Caco-2 (cell line): ENCODE measurements at regions not wholly inside any gene's neighbourhood (a gene's known extent, or its start where the extent isn't known, plus 50 kb on each side); places are given as distances from the start of the nearest gene placed in this dataset.

Experiments used
- BruUV-seq: library from RNA; stranded (reverse); fragments of 400-500 nt; replicated peaks from 2 replicates; lab custom pipeline; 2021; lab: Mats Ljungman, UMichigan
- CTCF ChIA-PET: fragments of 300-600 bp; sonication (Branson Sonifier 250); formaldehyde crosslinking; loops from one replicate; lab custom pipeline; 2022; ENCODE audit warnings: antibody characterized with exemption; lab: Charles Lee
- POLR2A ChIA-PET: fragments of 300-600 bp; sonication (Branson Sonifier 250); formaldehyde crosslinking; loops from one replicate; lab custom pipeline; 2022; ENCODE audit warnings: antibody characterized with exemption; lab: Charles Lee
- DNase-seq, 2 experiments: peaks; one replicate each; pipeline versions ENCODE4 v3.0.0 to v3.0.0-alpha.2; 2020 to 2022
- H3K27me3 ChIP-seq: replicated peaks from 2 replicates; pipeline ENCODE4 v1.6.0; 2011; ENCODE audit warnings: low read length; ENCODE audit not compliant: control insufficient read depth, insufficient read depth
- H3K36me3 ChIP-seq: 2 replicates; pipeline ENCODE4 v1.5.1; 2011; ENCODE audit warnings: low read length; ENCODE audit not compliant: control insufficient read depth, insufficient read depth
- H3K4me1 ChIP-seq: fragments of 250-450 bp; sonication (Bioruptor Pico); 2 replicates; pipeline ENCODE4 v1.5.1; 2020; ENCODE audit warnings: mild to moderate bottlenecking
- H3K4me3 ChIP-seq: 2 replicates; pipeline ENCODE4 v1.5.1; 2011; ENCODE audit warnings: low read depth, mild to moderate bottlenecking, control low read depth, low read length
- H3K9me3 ChIP-seq: fragments of 250-450 bp; sonication (Bioruptor Pico); 2 replicates; pipeline ENCODE4 v1.5.1; 2020; ENCODE audit warnings: mild to moderate bottlenecking, moderate library complexity
- H3K27ac Mint-ChIP-seq: one replicate; pipeline ENCODE4 v1.8.0; 2022; ENCODE audit warnings: mixed read lengths; ENCODE audit not compliant: unreplicated experiment
- H3K27me3 Mint-ChIP-seq: one replicate; pipeline ENCODE4 v1.8.0; 2022; ENCODE audit warnings: mixed read lengths; ENCODE audit not compliant: insufficient read depth, unreplicated experiment
- H3K36me3 Mint-ChIP-seq: one replicate; pipeline ENCODE4 v1.8.0; 2022; ENCODE audit warnings: mild to moderate bottlenecking, mixed read lengths; ENCODE audit not compliant: insufficient read depth, unreplicated experiment
- H3K4me1 Mint-ChIP-seq: one replicate; pipeline ENCODE4 v1.8.0; 2022; ENCODE audit warnings: low read depth, mixed read lengths; ENCODE audit not compliant: unreplicated experiment
- H3K4me3 Mint-ChIP-seq: one replicate; pipeline ENCODE4 v1.8.0; 2022; ENCODE audit warnings: mild to moderate bottlenecking, moderate library complexity, mixed read lengths; ENCODE audit not compliant: unreplicated experiment
- H3K9me3 Mint-ChIP-seq: one replicate; pipeline ENCODE4 v1.8.0; 2022; ENCODE audit warnings: mixed read lengths; ENCODE audit not compliant: unreplicated experiment
- intact Hi-C: fragments of 100-400 bp; cut with micrococcal nuclease; formaldehyde crosslinking; loops from one replicate; pipeline ENCODE4 v1.10.0; 2022; ENCODE audit not compliant: unreplicated experiment
- TF ChIP-seq, protein P1 (sequence below), 2 experiments: fragments of 200-600 bp in 1 of 2; IDR thresholded peaks; 1 replicate in 1 of 2; 2 replicates in 1 of 2; pipeline versions ENCODE4 v1.5.1 to v1.8.0; 2011 to 2022; ENCODE audit warnings: antibody characterized with exemption in 1 of 2, control low read depth in 1 of 2, inconsistent platforms in 1 of 2, low read depth in 1 of 2, low read length in 1 of 2, mild to moderate bottlenecking in 1 of 2, moderate library complexity in 1 of 2; ENCODE audit not compliant: insufficient read depth in 1 of 2, severe bottlenecking in 1 of 2, unreplicated experiment in 1 of 2

DNA sequence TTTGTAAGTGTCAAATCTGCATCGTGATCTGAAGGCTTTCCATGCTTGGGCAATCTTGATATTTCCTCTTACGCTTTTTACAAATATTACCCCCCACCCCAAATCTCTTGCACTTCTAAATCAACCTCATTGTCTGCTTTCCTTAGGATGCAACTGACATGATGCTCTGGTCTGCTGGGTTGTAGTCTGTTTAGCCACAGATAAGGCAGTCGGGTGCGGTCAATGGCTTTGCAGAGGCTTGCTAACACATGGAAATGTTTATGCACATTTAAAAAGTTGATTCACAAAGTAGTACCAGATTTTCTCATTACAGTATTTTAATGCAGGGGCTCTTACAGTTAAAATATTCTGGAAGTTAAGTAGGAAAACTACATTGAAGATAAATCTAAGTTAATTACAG, 172.5 kb downstream of the BAMBI start:
- H3K36me3 Mint-ChIP-seq = no peaks in the 10 kb centered on the region
- Histone ChIP-seq H3K9me3 (peaks cover 8% of the 10 kb centered on the region), H3K4me1 (no peaks in the 10 kb centered on the region), H3K27me3 (no peaks in the 10 kb centered on the region), H3K36me3 (no peaks in the 10 kb centered on the region), H3K4me3 (no peak overlapping the region)
- intact Hi-C loops = no loop called here
- POLR2A ChIA-PET = no interaction called here
- H3K9me3 Mint-ChIP-seq = no peaks in the 10 kb centered on the region
- H3K4me3 Mint-ChIP-seq = no peak overlapping the region
- no TSS peak for BruUV-seq
- no peak overlapping the region for H3K27ac Mint-ChIP-seq
- H3K27me3 Mint-ChIP-seq = no peaks in the 10 kb centered on the region
- TF ChIP-seq, protein P1, sequence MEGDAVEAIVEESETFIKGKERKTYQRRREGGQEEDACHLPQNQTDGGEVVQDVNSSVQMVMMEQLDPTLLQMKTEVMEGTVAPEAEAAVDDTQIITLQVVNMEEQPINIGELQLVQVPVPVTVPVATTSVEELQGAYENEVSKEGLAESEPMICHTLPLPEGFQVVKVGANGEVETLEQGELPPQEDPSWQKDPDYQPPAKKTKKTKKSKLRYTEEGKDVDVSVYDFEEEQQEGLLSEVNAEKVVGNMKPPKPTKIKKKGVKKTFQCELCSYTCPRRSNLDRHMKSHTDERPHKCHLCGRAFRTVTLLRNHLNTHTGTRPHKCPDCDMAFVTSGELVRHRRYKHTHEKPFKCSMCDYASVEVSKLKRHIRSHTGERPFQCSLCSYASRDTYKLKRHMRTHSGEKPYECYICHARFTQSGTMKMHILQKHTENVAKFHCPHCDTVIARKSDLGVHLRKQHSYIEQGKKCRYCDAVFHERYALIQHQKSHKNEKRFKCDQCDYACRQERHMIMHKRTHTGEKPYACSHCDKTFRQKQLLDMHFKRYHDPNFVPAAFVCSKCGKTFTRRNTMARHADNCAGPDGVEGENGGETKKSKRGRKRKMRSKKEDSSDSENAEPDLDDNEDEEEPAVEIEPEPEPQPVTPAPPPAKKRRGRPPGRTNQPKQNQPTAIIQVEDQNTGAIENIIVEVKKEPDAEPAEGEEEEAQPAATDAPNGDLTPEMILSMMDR (IDR thresholded peaks at IDR 0.05; ENCODE audit: insufficient read depth in 1 of 2, low read depth in 1 of 2, low read length in 1 of 2, severe bottlenecking in 1 of 2, unreplicated experiment in 1 of 2) = no peak
- no peak for DNase-seq
- CTCF ChIA-PET = no interaction called here
- no peaks in the 10 kb centered on the region for H3K4me1 Mint-ChIP-seq

DNA sequence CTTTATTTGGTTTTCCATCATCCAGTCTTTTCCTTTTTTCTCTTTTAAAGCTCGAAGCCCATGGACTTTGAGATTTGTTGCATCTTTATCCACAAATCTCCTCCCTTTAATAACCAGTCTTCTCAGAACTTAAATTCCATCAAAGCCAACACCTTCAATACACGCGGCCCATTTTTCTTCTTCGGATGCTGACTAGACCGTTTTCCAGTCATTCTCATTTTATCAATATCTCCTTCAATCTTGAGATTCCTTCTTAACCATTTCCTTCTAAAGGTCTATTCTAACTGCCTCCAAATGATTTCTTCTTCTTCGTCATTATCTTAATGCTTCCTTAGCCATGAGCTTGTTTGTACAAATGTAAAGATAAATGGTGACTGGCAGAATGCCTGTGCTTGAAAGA, 173.5 kb downstream of the BAMBI start:
- H3K4me3 Mint-ChIP-seq = no peak overlapping the region
- no peaks in the 10 kb centered on the region for H3K9me3 Mint-ChIP-seq
- TF ChIP-seq, protein P1 (IDR thresholded peaks at IDR 0.05; ENCODE audit: insufficient read depth in 1 of 2, low read depth in 1 of 2, low read length in 1 of 2, severe bottlenecking in 1 of 2, unreplicated experiment in 1 of 2) = no peak
- POLR2A ChIA-PET = no interaction called here
- no TSS peak for BruUV-seq
- H3K27me3 ChIP-seq = no peaks in the 10 kb centered on the region
- H3K27me3 Mint-ChIP-seq = no peaks in the 10 kb centered on the region
- intact Hi-C loops = no loop called here
- H3K4me1 ChIP-seq = no peaks in the 10 kb centered on the region
- H3K36me3 Mint-ChIP-seq = no peaks in the 10 kb centered on the region
- H3K27ac Mint-ChIP-seq = no peak overlapping the region
- no peaks in the 10 kb centered on the region for H3K36me3 ChIP-seq
- no peak overlapping the region for H3K4me3 ChIP-seq
- no peak for DNase-seq
- CTCF ChIA-PET = no interaction called here
- H3K4me1 Mint-ChIP-seq = no peaks in the 10 kb centered on the region
- no peaks in the 10 kb centered on the region; the same call in 1 of the 2 replicates for H3K9me3 ChIP-seq

- Mint-ChIP-seq H3K27me3 (no peaks in the 10 kb centered on the region), H3K36me3 (no peaks in the 10 kb centered on the region), H3K27ac (no peak overlapping the region), H3K9me3 (peaks cover 16% of the 10 kb centered on the region), H3K4me3 (no peak overlapping the region), H3K4me1 (no peaks in the 10 kb centered on the region)
- peaks cover 7% of the 10 kb centered on the region; the same call in 1 of the 2 replicates for H3K9me3 ChIP-seq
- H3K36me3 ChIP-seq = no peaks in the 10 kb centered on the region
- no peak for DNase-seq
- POLR2A ChIA-PET = no interaction called here
- no peaks in the 10 kb centered on the region for H3K27me3 ChIP-seq
- H3K4me3 ChIP-seq = no peak overlapping the region
- no TSS peak for BruUV-seq
- CTCF ChIA-PET = no interaction called here
- TF ChIP-seq, protein P1 (IDR thresholded peaks at IDR 0.05; ENCODE audit: insufficient read depth in 1 of 2, low read depth in 1 of 2, low read length in 1 of 2, severe bottlenecking in 1 of 2, unreplicated experiment in 1 of 2) = no peak
- H3K4me1 ChIP-seq = no peaks in the 10 kb centered on the region
- intact Hi-C loops = no loop called here
Measured at GRCh38 chr10:28853195-28853594, 175.9 kb downstream of the BAMBI start.
